ENCODE measurements at regions not wholly inside any gene's neighbourhood (a gene's known extent, or its start where the extent isn't known, plus 50 kb on each side); places are given as distances from the start of the nearest gene placed in this dataset.

- TF ChIP-seq CTCF (conservative IDR thresholded peaks at IDR 0.05): no peak
Observed at GRCh38 chr4:84341559-84341958, 157.5 kb downstream of the NKX6-1 start.

GRCh38 chr4:84338367-84338766, 160.7 kb downstream of the NKX6-1 start:
- no peak overlapping the region for H3K27ac ChIP-seq
- no peak for TF ChIP-seq CTCF (conservative IDR thresholded peaks at IDR 0.05)

More at GRCh38 chr4:84341559-84341958, 157.5 kb downstream of the NKX6-1 start:
- H3K27ac ChIP-seq: no peak overlapping the region

- TF ChIP-seq CTCF (conservative IDR thresholded peaks at IDR 0.05): no peak
Observed at GRCh38 chr4:84336964-84337705, 162.0 kb downstream of the NKX6-1 start.

GRCh38 chr4:84327526-84327925, 171.6 kb downstream of the NKX6-1 start:
- TF ChIP-seq CTCF (conservative IDR thresholded peaks at IDR 0.05): no peak
- no peak overlapping the region for H3K27ac ChIP-seq

More at GRCh38 chr4:84336964-84337705, 162.0 kb downstream of the NKX6-1 start:
- no peak overlapping the region for H3K27ac ChIP-seq

- H3K27ac ChIP-seq: no peak overlapping the region
- no peak for TF ChIP-seq CTCF (conservative IDR thresholded peaks at IDR 0.05)
Observed at GRCh38 chr4:84325625-84326024, 173.5 kb downstream of the NKX6-1 start.

- H3K27ac ChIP-seq: no peak overlapping the region
- TF ChIP-seq CTCF (conservative IDR thresholded peaks at IDR 0.05): no peak
Observed at GRCh38 chr4:84324303-84325245, 174.5 kb downstream of the NKX6-1 start.

- no peak overlapping the region for H3K27ac ChIP-seq
Observed at GRCh38 chr4:84319124-84319523, 180.0 kb downstream of the NKX6-1 start.

More at GRCh38 chr4:84319124-84319523, 180.0 kb downstream of the NKX6-1 start:
- TF ChIP-seq CTCF (conservative IDR thresholded peaks at IDR 0.05): no peak
